ENCODE measurements at regions not wholly inside any gene's neighbourhood (a gene's known extent, or its start where the extent isn't known, plus 50 kb on each side); places are given as distances from the start of the nearest gene placed in this dataset.

GRCh38 chr9:95710446-95710845, 165.0 kb upstream of the ERCC6L2 start:
- TF ChIP-seq CTCF (IDR thresholded peaks at IDR 0.05) (no peak), POLR2A (IDR thresholded peaks at IDR 0.05) (no peak)

All from testis (tissue), 2 donors.